Endothelial cell of umbilical vein (primary cell): ENCODE measurements at regions not wholly inside any gene's neighbourhood (a gene's known extent, or its start where the extent isn't known, plus 50 kb on each side); places are given as distances from the start of the nearest gene placed in this dataset.

ENCODE experiments used
- EZH2 ChIP-seq: IDR thresholded peaks from 2 replicates; pipeline ENCODE4 v1.6.1; 2012; ENCODE audit warnings: borderline replicate concordance, low read depth, mild to moderate bottlenecking, moderate library complexity, low read length, inconsistent platforms; ENCODE audit not compliant: severe bottlenecking
- FOS ChIP-seq: IDR thresholded peaks from 2 replicates; pipeline ENCODE4 v1.6.1; 2011; ENCODE audit warnings: mild to moderate bottlenecking, low read length, moderate library complexity, borderline replicate concordance; ENCODE audit not compliant: insufficient read depth
- GATA2 ChIP-seq: IDR thresholded peaks from 2 replicates; pipeline ENCODE4 v1.7.0; 2011; ENCODE audit warnings: low read depth, mild to moderate bottlenecking, moderate library complexity, mixed read lengths, low read length; ENCODE audit not compliant: insufficient read length, insufficient read depth
- JUN ChIP-seq: IDR thresholded peaks from 2 replicates; pipeline ENCODE4 v1.6.1; 2011; ENCODE audit warnings: borderline replicate concordance, low read depth; ENCODE audit not compliant: insufficient read length, insufficient read depth
- MYC ChIP-seq: IDR thresholded peaks from one replicate; pipeline ENCODE4 v1.6.1; 2011; ENCODE audit warnings: mild to moderate bottlenecking, low read depth, low read length
- POLR2A ChIP-seq: IDR thresholded peaks from 2 replicates; pipeline ENCODE4 v1.6.1; 2012; ENCODE audit warnings: low read depth, mild to moderate bottlenecking, control low read depth, low read length
- POLR2AphosphoS5 ChIP-seq: IDR thresholded peaks from 2 replicates; pipeline ENCODE4 v1.6.1; 2012; ENCODE audit warnings: low read depth, mild to moderate bottlenecking, control low read depth, low read length, moderate library complexity; ENCODE audit not compliant: insufficient read depth
- TF ChIP-seq, protein P1 (sequence below), 2 donors: IDR thresholded peaks; 1 replicate in 1 of 2; 2 replicates in 1 of 2; pipeline ENCODE4 v1.5.1; 2011; ENCODE audit warnings: low read length in 2 of 2, mild to moderate bottlenecking in 2 of 2, moderate library complexity in 2 of 2, control low read depth in 1 of 2, inconsistent platforms in 1 of 2, low read depth in 1 of 2; ENCODE audit not compliant: insufficient read depth in 1 of 2; ENCODE audit errors: extremely low read depth in 1 of 2
- TF ChIP-seq, protein P2 (sequence below): IDR thresholded peaks from 2 replicates; pipeline ENCODE4 v1.6.1; 2011; ENCODE audit not compliant: insufficient read depth, insufficient read length

DNA sequence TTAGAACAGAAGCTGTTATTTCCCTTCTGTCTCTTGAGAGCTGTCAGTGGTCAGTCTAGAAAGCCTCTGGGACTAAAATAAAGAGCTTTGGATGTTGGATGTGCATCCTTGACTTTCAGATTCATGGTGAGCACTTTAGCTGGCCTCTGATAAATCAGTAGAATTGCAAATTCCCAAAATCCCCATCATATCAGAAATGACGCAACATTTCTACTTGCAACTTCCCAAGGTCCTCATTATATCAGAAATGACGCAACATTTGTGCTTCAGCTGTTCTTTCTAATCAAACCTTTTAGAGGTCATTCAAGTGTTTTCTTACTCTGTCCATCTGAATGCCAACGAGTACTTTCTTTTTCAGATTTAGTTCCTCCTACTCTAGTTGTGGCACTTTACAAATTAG lies 167.3 kb upstream of the MOCS2 start:
- TF ChIP-seq POLR2A (no peak), FOS (no peak), EZH2 (no peak), POLR2AphosphoS5 (no peak), GATA2 (no peak), MYC (no peak), JUN (no peak)
- TF ChIP-seq, protein P1, sequence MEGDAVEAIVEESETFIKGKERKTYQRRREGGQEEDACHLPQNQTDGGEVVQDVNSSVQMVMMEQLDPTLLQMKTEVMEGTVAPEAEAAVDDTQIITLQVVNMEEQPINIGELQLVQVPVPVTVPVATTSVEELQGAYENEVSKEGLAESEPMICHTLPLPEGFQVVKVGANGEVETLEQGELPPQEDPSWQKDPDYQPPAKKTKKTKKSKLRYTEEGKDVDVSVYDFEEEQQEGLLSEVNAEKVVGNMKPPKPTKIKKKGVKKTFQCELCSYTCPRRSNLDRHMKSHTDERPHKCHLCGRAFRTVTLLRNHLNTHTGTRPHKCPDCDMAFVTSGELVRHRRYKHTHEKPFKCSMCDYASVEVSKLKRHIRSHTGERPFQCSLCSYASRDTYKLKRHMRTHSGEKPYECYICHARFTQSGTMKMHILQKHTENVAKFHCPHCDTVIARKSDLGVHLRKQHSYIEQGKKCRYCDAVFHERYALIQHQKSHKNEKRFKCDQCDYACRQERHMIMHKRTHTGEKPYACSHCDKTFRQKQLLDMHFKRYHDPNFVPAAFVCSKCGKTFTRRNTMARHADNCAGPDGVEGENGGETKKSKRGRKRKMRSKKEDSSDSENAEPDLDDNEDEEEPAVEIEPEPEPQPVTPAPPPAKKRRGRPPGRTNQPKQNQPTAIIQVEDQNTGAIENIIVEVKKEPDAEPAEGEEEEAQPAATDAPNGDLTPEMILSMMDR (IDR thresholded peaks at IDR 0.05; ENCODE audit: extremely low read depth in 1 of 2, insufficient read depth in 1 of 2, low read depth in 1 of 2, low read length in 2 of 2) = no peak
- TF ChIP-seq, protein P2, sequence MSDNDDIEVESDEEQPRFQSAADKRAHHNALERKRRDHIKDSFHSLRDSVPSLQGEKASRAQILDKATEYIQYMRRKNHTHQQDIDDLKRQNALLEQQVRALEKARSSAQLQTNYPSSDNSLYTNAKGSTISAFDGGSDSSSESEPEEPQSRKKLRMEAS = no peak
